ENCODE measurements at regions not wholly inside any gene's neighbourhood (a gene's known extent, or its start where the extent isn't known, plus 50 kb on each side); places are given as distances from the start of the nearest gene placed in this dataset.

DNA sequence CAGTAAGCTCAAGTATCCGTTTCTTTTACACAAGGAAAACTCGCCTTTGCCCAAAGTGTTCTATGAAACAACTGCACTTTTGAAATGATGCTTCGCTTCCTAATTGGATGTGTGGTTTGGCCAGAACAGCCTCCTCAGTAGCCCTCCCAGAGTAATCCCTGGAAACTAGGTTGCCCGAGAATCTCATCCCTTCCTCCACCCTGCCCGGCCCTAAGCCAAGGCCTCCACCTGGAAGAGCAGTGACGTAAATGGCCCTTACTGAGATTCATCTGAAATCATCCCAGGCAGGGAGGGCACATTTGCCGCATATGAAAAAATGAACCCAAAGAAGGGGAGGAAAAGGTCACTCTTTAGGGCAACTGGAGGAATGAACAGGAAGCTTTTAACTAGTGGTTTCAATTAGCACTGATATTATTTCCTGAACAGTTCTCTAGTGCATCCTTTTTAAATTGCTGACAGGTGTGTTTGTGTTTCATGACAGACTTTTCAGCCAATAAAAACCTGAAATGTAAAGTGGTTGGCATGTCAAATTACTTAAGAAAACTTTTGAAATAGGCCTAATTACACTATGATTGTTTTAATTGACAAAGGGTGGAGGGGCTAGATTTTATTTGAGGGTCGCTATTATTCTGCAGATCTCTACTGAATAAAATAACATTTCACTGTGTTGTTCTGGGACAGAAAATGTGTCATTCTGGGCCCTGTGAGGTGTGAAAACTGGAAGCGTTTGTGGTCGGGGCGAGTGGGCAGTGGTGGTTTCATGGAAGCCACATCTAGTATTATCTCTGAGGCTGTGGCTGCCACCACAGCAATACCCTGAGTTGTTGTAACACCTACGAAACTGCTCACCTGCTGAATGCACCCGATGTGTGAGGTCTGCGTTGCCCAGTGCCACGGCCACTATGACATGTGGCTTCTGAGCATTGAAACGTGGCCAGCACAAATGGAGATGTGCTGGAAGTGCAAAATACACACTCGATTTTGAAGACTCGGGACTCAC is 112.1 kb downstream of the ZIC5 start:
- no peak for FAIRE-seq

- FAIRE-seq, result no peak
Observed at GRCh38 chr13:99857738-99858137, 113.8 kb downstream of the ZIC5 start.

DNA sequence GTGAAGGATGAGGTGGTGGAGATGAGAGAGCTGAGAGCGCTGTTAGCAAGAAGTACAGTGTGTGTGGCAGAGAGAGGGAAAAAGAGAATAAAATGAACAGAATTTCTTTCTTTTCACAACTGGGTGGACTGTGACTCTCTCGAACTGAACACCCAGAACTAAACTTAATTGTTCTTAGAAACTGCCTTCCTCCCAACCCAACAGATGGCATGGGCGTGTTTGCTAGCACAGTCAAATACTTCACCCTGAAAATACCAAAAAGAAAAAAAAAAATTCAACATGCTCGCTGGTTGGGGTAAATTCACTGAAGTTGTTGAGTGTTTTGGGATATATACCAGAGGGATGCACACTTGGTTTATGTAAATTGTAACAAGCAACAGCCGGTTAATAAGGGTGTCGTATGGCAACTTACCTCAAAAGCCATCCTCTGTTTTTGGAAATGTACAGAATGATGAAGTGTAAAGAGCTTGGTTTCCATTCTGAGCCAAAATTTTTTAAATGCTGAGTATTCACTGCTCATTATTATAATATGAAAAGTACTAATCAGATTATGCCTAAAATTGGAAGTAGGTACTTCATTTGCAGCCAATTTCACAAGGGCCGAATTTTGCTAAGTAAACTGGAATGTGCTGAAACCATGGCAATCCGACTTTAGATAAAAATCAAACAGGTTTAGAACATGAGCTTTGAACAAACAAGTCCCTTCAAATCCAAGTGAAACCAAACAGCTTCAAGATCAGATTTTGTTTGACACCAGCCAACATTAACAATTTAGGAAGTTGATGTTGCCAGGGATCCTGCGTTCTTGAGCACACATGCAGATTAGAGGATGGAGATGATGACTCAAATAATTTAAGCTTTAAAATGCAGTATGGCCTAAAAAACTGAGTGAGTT is 115.8 kb downstream of the ZIC5 start:
- no peak for FAIRE-seq

GRCh38 chr13:99854366-99854765 is 117.2 kb downstream of the ZIC5 start:
- no peak for FAIRE-seq

GRCh38 chr13:99847318-99847750 is 124.2 kb downstream of the ZIC5 start:
- no peak for FAIRE-seq

GRCh38 chr13:99845161-99845874 is 126.2 kb downstream of the ZIC5 start:
- no peak for FAIRE-seq

- no peak for FAIRE-seq
Observed at GRCh38 chr13:99844421-99844820, 127.1 kb downstream of the ZIC5 start.

DNA sequence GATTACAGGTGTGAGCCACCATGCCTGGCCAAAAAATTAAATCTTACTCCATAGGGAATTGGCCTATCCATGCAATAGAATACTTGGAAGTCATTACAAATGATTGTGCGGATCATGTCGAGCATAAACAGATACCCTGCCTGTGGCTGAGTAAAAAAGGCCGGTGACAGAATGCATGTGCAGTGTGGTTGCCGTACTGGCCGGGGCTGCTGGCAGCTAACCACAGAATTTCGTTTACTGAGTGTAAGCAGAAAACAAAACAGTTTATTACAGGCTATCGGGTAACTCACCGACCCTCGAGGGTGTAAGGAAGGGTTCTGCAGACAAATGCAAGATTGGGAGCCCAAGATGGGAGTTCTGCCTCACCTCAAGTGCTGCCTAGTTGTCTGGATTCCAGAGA is 127.7 kb downstream of the ZIC5 start:
- no peak for FAIRE-seq

DNA sequence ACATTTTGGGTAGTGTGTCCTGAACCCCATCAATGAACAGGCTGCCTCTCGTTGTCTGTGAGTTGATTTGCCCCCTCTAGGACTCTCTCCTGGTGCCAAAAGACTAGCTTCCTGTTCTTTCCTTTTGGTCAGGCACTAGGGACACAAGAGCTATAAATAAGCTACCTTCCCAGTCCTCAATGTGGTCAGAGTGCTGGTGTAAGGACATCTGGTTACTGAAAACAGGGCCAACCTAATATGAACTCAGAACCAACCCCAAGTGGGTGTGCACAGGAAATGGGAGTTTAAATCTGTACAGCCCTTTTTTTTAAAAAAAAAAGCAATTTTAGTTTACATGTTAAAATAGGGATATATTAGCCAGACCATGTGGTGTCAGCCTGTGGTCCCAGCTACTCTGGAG is 129.2 kb downstream of the ZIC5 start:
- no peak for FAIRE-seq

DNA sequence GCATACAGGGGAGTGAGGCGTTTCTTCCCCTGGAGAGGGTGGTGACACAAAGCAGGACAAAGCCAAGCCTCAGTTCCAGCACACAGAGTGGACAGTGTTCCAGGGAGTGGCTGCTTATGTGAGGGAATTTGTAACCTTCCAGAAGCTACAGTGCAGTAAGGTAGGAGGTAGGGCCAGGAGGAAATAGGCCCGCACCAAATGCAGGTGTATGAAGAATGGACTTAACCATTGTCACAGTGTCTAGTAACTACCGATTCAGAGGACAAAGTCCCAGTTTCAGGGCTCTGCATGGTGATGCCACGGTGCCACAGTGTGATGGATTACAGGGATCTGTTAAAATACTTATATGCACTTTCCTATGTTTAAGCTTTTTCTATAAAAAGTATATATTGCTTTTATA is 135.3 kb downstream of the ZIC5 start:
- no peak for FAIRE-seq

DNA sequence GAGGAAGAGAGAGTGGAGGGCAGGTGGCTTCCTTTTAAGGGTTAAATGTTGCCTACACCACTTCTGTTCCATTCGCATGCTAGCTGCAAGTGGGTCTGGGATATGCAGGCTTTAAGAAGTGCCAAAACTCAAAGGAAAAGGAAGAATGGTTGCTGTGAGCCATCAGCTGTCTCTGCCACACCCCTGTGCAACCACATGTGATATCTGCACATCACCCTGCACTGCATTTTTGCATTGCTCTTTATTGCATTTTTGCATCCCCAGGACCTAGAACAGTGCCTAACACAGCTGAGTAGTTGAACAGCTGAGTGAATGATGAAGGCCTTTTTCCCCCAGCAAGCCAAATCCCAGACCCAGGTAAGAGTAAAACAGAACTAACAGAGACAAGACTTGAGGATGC is 136.1 kb downstream of the ZIC5 start:
- no peak for FAIRE-seq

DNA sequence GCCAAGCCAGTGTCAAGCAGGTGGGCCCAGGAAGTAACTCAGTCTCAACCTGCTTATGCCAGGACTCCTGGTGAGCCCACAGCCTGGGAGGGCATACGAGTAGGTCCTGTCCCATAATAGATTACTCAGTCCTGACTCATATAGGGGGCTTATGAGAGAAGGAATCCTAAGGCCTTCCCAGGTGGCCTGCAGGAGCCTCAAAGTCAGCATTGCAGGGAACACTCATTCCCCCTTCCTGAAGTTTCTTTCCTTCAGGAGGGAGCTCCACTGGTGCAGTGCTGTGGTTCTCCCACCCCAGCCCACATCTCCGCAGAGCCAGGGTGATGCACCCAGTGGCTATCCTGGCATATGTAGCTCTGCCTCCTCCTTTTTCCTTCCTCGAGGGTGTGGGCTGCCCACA is 137.3 kb downstream of the ZIC5 start:
- no peak for FAIRE-seq

GRCh38 chr13:99832347-99832746 is 139.2 kb downstream of the ZIC5 start:
- no peak for FAIRE-seq

GRCh38 chr13:99830931-99831330 is 140.6 kb downstream of the ZIC5 start:
- no peak for FAIRE-seq

DNA sequence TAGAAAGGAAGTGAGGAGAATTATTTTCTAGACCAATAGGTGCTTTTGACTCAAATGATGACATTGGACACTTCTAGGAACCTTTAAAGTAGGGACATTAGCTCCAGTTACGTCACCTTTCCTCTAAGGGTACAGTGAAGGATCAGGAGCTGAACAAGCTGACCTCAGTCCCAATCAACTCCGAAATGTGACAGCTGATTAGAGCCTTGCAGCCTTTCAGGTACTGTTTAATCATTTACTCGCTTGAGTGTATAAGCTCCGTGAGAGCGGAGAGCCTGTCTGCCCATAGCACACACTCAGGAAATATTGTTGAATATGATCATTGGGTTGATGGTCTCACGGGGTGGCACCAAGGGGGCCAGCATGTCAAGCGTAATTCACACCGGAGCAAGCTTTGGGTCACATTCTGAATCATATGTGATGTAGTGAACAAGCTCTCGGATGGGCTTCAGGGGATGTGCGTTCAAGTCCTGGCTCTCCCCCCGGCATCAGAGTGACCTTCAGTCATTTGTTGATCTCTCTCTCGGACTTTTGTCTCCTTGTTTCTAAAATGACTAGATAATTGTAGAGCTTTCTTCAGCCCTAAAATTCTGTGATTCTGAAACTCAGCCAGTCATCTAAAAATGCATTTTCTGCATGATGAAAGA is 141.9 kb downstream of the ZIC5 start:
- FAIRE-seq, result no peak

DNA sequence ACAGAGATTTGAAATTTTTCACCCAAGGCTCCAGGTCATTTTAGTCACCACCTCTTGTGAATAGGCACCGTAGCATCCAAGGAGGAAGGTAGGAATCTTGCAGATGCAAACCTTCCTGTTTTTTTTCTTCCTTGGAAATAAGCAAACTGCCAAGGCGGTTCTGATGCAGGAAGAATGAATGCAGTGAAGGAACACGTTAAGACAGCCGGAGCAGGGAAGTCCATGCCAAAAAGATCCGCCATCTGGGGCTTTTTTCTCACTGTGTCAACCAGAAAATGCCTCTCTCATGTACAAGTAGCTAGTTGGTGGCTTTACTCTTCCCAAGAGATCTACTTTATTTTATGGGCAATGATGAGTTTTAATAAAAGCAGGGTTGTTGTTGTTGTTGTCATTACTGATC is 142.4 kb downstream of the ZIC5 start:
- no peak for FAIRE-seq

DNA sequence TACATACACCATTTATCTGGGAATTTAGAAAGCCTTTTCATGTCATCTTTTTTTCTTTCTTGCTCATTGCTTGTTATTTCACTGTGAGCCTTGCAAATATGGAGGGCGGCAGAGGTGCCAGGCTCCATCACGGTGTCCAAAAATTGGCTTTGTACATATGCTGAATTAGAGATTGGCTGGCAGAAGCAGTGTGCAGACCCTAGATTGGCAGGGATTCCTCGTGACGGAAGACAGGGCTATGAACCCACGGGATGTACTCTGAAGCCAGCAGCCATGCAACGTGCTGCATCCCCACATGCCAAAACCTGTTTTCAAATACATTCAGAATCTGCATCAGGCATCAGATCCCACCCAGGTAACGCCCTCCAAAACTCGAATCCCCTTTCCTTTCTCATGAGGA is 142.8 kb downstream of the ZIC5 start:
- no peak for FAIRE-seq

- no peak for FAIRE-seq
Observed at GRCh38 chr13:99828123-99828522, 143.4 kb downstream of the ZIC5 start.

DNA sequence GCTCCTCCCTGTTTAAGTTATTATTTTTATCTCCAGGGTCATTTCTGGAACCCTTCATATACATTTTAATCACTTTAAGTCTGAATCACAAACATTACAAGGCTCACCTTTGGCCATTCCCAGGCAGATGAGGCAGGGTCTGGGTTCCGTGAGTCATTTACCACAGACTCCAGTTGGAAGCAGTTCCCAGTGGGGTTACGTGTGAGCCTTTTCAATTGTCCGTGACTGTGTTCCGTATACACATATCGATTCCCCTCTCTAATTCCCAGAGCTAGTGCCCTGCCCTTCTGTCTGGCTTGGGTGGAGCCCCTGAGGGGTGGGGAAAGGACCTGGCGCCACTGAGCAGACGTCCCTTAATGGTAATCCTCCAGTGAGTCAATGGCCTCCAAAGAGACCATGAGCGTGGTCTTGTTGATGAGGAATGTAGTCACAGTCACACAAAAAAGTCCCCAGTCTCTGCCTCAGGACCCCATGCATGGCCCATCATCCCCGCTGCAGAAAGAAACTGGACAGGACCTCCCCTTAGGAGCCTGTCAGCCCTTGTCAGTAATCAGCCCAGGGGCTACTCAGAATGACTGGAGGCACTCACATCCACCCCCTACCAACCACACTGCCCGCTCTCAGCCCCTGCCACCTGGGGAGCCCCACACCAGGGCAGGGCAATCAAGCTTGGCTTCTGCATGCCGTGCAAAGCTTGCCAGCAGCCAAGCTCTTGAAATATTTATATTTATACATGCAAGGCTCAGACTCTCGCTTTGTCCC is 144.4 kb downstream of the ZIC5 start:
- no peak for FAIRE-seq

DNA sequence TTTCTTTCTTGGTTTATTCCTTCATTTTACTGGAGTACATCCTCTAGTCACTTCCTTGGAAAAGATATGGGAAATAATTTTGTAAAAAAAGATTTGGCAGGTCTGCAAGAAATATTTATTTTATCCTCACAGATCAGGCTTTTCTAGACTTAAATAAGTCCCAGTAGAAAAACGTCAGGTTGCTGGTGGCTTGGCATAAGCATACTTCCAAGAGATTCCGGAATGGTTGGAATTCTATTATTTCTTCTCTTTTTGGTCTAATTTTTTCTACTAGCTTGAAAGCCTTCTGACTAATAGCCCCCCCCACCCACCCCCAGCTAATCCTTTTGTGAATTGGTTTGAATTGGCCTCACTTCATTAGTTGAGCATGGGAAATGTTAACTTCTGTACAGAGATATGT is 147.6 kb downstream of the ZIC5 start:
- FAIRE-seq, result no peak

- FAIRE-seq, result peak; percentile 47
Observed at GRCh38 chr13:99822820-99823219, 148.7 kb downstream of the ZIC5 start.

- FAIRE-seq, result no peak
Observed at GRCh38 chr13:99821741-99822140, 149.8 kb downstream of the ZIC5 start.

All from A204.1 (cell line).